HUES48 (cell line): ENCODE measurements at regions not wholly inside any gene's neighbourhood (a gene's known extent, or its start where the extent isn't known, plus 50 kb on each side); places are given as distances from the start of the nearest gene placed in this dataset.
"Not testable (repeated sequence)": the region's sequence is repeated elsewhere in the genome, so short reads cannot be mapped to it uniquely, and the experiment has no call there.

Source experiments
- H3K27ac ChIP-seq: one replicate; pipeline ENCODE4 v1.7.0; 2013; ENCODE audit warnings: low read depth, low read length, inconsistent platforms
- H3K27me3 ChIP-seq: 2 replicates; pipeline ENCODE4 v1.6.1; 2013; ENCODE audit warnings: mild to moderate bottlenecking, low read length; ENCODE audit not compliant: control insufficient read depth, insufficient read depth
- H3K36me3 ChIP-seq: 2 replicates; pipeline ENCODE4 v1.6.1; 2013; ENCODE audit warnings: low read length; ENCODE audit not compliant: control insufficient read depth, insufficient read depth
- H3K4me1 ChIP-seq: 2 replicates; pipeline ENCODE4 v1.6.1; 2013; ENCODE audit warnings: mild to moderate bottlenecking, low read length; ENCODE audit not compliant: control insufficient read depth, insufficient read depth
- H3K4me3 ChIP-seq: 2 replicates; pipeline ENCODE4 v1.5.1; 2013; ENCODE audit warnings: mild to moderate bottlenecking, low read depth, low read length
- H3K9ac ChIP-seq: 2 replicates; pipeline ENCODE4 v1.6.1; 2013; ENCODE audit warnings: mild to moderate bottlenecking, low read depth, low read length, moderate library complexity
- H3K9me3 ChIP-seq: 2 replicates; pipeline ENCODE4 v1.6.1; 2013; ENCODE audit warnings: low read length; ENCODE audit not compliant: control insufficient read depth, insufficient read depth

DNA sequence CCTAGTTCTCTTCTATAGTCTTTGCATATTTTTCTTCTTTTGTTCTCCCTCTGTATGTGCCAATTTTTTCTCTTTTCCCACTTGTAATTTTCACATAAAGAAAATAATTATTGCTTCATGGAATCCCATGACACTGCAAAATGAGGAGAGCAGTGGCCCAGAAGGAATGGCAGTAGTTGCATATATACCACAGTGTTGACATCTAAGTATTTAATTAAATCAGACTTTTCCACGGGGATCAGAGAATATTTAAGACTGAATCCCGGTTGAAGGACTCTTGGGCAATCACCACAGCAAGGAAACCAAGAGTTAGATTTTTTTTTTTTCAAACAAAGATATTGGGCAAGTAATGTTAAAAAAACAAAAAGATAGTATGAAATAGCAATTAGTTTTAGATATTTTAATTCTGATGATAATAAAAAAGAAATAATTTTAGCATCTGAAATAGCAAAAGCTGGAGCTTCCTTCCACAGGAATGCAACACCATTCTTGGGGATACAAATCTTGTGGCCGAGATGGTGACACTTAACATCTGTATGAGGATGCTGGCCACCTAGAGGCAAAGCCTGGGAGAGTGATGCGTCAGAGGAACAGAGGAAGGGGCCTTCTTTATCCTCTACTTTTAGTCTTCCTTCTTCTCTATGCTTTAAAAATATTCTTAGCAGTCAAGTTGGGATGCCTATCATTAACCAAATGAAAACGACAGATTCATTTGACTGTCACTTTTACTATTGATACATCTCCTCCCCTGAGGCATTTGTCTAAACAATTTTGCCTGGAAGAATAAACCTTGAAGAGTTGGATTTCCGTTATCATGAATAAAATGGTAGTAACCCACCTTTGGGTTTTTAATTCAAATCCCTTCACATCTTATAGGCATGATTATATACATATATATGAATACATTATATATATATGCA lies 356.2 kb downstream of the GJA1 start:
- Histone ChIP-seq H3K27ac (no peak overlapping the region), H3K27me3 (no peaks in the 10 kb centered on the region), H3K9me3 (0 out of 2 replicates have a peak, but pooled peaks cover 3% of the 10 kb centered on the region), H3K4me1 (no peaks in the 10 kb centered on the region), H3K36me3 (no peaks in the 10 kb centered on the region), H3K4me3 (no peak overlapping the region), H3K9ac (no peak overlapping the region)

DNA sequence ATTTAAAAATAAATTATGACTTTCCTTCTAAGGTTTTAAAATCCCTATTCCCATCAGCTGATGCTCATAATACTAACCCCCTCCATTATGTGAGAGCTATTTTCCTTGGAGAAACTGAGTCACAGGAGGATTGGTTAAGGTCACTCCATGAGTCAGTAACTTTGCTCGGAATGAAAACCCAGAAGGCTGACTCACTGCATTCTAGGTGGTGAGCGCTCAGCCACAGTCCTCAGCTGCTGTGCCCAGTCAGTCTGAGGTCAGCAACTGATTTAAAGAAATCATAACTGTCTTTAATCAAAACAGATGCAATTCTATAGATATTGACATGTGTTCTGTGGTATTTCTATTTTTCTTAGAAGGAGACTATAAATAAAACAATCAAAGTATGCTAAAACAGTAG lies 359.2 kb downstream of the GJA1 start:
- H3K27ac ChIP-seq, result no peak overlapping the region
- H3K9me3 ChIP-seq, result peaks cover 19% of the 10 kb centered on the region; the same call in 1 of the 2 replicates
- no peak overlapping the region for H3K4me3 ChIP-seq
- H3K36me3 ChIP-seq, result no peaks in the 10 kb centered on the region
- no peaks in the 10 kb centered on the region for H3K4me1 ChIP-seq
- H3K9ac ChIP-seq, result no peak overlapping the region
- no peaks in the 10 kb centered on the region for H3K27me3 ChIP-seq

DNA sequence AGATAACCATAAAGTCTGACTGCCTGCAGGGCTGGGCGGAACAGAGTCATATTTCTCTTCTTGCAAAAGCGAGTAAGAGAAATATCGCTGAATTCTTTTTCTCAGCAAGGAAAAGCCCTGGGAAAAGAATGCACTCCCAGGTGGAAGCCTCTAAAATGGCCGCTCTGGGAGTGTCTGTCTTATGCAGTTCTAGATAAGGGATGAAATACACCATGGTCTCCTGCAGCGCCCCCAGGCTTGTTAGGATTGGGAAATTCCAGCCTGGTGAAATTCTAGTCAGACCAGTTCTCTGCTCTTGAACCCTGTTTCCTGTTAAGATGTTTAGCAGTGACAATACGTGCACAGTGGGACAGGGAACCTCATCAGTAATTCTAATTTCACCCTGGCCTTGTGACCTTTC lies 362.2 kb downstream of the GJA1 start:
- peaks cover 34% of the 10 kb centered on the region for H3K9me3 ChIP-seq
- H3K4me3 ChIP-seq, H3K9ac ChIP-seq: not testable (repeated sequence)

DNA sequence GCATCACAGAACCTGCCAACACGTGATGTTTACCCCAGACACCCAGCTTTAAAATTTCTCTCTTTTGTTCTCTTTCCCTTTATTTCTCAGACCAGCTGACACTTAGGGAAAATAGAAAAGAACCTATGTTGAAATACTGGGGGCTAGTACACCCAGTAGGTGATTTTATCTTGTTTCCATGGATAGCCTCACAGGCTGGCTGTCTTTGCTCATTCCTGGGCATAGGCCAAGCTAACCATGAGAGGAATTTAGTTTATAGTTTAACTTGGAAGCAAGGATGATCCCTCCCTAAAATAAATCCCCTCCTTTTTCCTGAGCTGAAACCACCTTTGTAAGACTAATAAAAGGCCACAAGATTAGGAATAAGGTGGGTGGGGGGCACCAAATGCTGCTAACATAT lies 362.7 kb downstream of the GJA1 start:
- H3K4me1 ChIP-seq, result not testable (repeated sequence)

More for the DNA sequence above, 362.2 kb downstream of the GJA1 start:
- H3K36me3 ChIP-seq, H3K27ac ChIP-seq, H3K27me3 ChIP-seq, H3K4me1 ChIP-seq: not testable (repeated sequence)

DNA sequence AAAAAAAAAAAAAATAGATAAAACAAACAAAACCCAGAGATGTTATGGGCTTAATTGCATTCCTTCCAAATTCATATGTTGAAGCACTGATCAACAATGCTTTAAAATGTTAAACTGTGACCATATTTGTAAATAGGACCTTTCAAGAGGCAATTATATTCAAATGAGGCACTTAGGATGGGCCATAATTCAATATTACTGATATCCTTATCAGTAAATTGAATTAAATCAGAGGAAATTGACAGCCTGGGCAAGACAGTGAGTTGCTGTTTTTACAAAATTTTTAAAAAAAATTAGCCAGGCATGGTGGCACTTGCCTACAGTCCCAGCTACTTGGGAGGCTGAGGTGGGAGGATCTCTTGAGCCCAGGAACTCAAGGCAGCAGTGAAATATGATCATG lies 364.1 kb downstream of the GJA1 start:
- H3K36me3 ChIP-seq, result no peaks in the 10 kb centered on the region
- H3K9ac ChIP-seq, result no peak overlapping the region
- H3K27me3 ChIP-seq, result no peaks in the 10 kb centered on the region
- peaks cover 34% of the 10 kb centered on the region for H3K9me3 ChIP-seq
- H3K4me1 ChIP-seq, result no peaks in the 10 kb centered on the region
- no peak overlapping the region for H3K4me3 ChIP-seq
- H3K27ac ChIP-seq, result no peak overlapping the region

More for the DNA sequence above, 362.7 kb downstream of the GJA1 start:
- not testable (repeated sequence) for H3K36me3 ChIP-seq, H3K9ac ChIP-seq, H3K27ac ChIP-seq, H3K4me3 ChIP-seq, H3K27me3 ChIP-seq
- peaks cover 34% of the 10 kb centered on the region for H3K9me3 ChIP-seq

DNA sequence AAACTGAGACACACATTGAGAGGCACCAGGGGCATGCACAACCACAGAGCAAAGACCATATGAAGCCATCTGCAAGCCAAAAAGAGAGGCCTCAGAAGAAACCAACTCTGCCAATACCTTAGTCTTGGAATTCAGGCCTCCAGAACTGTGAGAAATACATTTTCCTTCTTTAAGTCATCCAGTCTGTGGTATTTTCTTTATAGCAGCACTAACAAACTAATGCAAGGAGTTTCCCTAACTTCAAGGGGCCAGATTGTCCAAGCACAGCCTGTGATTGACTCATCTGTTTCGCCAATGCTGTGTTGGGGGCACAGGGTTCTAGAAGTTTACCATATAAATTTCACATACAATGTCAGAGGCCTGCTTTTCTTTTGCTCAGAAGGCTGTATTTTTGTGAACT lies 364.6 kb downstream of the GJA1 start:
- H3K27me3 ChIP-seq, result no peaks in the 10 kb centered on the region
- no peak overlapping the region for H3K27ac ChIP-seq
- H3K36me3 ChIP-seq, result no peaks in the 10 kb centered on the region
- H3K9ac ChIP-seq, result no peak overlapping the region
- no peak overlapping the region for H3K4me3 ChIP-seq
- no peaks in the 10 kb centered on the region for H3K4me1 ChIP-seq
- peaks cover 34% of the 10 kb centered on the region for H3K9me3 ChIP-seq

DNA sequence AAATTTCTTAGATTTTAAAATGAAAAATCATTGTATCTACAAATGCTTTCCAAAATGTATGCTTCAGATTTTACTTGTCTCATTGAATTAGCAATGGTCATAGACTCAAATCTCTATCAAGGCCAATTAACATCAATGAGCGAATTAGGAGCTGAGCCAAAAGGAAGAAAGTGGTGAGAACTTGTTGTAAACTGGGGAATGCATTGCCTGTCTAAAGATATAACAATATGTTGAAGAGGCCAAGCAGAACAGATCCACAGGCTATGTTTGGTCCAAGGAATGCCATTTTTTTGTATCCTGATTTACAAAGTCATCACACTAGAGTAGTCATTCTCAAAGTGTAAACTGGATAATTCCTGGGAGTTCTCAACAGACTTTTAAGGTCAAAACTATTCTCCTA lies 370.7 kb downstream of the GJA1 start:
- Histone ChIP-seq H3K4me3 (no peak overlapping the region), H3K27ac (no peak overlapping the region), H3K27me3 (no peaks in the 10 kb centered on the region), H3K36me3 (no peaks in the 10 kb centered on the region), H3K4me1 (no peaks in the 10 kb centered on the region), H3K9me3 (peaks cover 10% of the 10 kb centered on the region; the same call in 1 of the 2 replicates), H3K9ac (no peak overlapping the region)

DNA sequence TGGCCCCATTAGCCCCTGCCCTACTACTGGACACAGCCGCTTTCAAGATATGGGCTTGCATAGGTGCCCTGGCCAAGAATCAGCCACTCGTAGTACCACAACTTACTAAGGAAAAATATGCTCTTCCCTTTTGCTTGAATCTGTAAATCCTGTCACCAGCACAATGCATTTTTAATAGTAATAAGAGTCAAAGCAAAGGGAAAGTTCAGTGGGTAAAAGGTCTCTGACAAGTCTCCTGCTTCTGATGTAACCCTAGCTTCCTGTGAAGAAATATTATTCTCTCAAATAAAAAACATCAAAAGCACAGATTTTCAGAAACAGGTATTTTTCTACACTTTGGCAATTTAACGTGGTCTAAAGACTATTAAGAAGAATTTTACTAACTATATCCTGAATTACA lies 373.8 kb downstream of the GJA1 start:
- no peak overlapping the region for H3K4me3 ChIP-seq
- H3K27ac ChIP-seq, result no peak overlapping the region
- no peaks in the 10 kb centered on the region for H3K36me3 ChIP-seq
- no peak overlapping the region for H3K9ac ChIP-seq
- H3K27me3 ChIP-seq, result no peaks in the 10 kb centered on the region
- H3K4me1 ChIP-seq, result no peaks in the 10 kb centered on the region
- peaks cover 6% of the 10 kb centered on the region; the same call in 1 of the 2 replicates for H3K9me3 ChIP-seq

DNA sequence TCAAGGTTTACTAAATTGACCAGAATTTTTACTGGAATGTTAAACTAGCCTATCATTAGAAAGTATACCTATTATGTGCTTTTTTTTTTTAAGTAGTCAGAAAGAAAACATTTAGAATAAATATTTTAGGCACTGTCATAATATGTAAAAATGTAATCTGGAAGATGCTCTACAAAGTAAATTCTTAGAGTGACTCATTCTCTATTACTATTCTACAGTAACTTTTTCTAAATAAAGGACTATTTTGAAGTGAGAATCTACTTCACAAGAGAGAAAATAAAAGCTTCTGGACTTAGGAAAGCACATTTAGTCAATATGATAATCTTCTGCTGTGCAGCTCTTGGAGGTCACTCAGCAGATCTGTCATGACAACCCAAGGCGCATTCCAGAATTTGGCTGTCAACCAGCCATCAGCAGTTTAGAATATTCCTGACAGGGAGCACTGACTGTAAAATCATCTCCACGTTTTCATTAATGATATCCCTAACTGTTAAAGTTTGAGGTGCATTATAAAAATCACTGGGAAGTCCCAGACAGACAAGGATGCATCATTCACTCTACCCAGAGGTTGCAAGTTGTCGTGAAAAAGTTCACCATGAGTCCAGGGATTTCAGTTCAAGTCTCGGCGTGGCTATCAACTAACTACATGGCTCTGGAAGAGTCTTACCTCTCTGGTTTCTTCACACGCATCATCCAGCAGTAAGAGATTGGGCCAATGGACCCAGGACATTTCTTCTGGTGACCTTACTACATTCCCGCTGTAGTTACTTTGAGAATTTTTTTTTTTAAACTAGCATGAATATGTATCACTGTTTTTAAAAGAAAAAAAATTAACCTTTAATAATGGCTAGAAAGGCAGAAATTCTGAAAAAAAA lies 374.9 kb downstream of the GJA1 start:
- H3K27me3 ChIP-seq, result no peaks in the 10 kb centered on the region
- no peak overlapping the region for H3K9ac ChIP-seq
- no peaks in the 10 kb centered on the region for H3K36me3 ChIP-seq
- peaks cover 6% of the 10 kb centered on the region; the same call in 1 of the 2 replicates for H3K9me3 ChIP-seq
- no peaks in the 10 kb centered on the region for H3K4me1 ChIP-seq
- no peak overlapping the region for H3K27ac ChIP-seq
- H3K4me3 ChIP-seq, result no peak overlapping the region

DNA sequence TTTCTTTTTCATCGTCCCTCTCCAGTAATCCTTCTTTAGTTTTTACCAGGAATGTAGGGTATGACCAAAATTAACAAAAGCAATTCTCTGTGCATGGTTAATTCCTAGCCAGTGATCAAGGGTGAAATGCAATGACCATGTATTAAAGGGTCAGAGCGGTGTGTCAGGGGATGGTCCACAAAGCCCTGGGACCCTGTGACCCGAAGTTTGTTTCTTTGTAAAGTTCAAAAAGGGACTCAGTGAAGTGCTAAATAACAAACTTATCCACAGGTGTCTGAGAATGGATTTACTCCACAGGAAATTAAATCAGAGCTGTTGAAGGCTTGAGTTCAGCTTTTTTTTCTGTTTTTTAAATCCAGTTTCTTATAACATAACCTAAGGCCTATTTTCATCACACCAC lies 375.7 kb downstream of the GJA1 start:
- H3K9me3 ChIP-seq, result peaks cover 6% of the 10 kb centered on the region; the same call in 1 of the 2 replicates
- no peaks in the 10 kb centered on the region for H3K4me1 ChIP-seq
- H3K27ac ChIP-seq, result no peak overlapping the region
- no peaks in the 10 kb centered on the region for H3K36me3 ChIP-seq
- H3K4me3 ChIP-seq, result no peak overlapping the region
- H3K9ac ChIP-seq, result no peak overlapping the region
- no peaks in the 10 kb centered on the region for H3K27me3 ChIP-seq

DNA sequence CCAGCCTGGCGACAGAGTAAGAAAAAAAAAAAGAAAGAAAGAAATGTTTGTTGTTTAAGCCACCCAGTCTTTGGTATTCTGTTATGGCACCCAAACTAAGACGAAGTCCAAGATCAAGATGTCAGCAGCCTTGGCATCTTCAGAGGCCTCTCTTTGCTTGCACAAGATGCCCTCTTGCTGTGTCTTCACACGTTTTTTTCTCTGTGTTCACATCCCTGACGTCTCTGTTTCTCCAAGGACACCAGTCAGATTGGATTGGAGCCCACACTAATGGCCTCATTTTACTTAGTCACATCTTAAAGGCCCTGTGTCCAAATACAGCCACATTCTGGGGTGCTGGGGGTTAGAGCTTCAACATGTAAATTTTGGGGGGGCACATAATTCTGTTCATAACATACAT lies 380.9 kb downstream of the GJA1 start:
- no peak overlapping the region for H3K27ac ChIP-seq
- peaks cover 18% of the 10 kb centered on the region for H3K9me3 ChIP-seq
- H3K27me3 ChIP-seq, result no peaks in the 10 kb centered on the region
- H3K36me3 ChIP-seq, result no peaks in the 10 kb centered on the region
- no peak overlapping the region for H3K9ac ChIP-seq
- H3K4me1 ChIP-seq, result no peaks in the 10 kb centered on the region
- H3K4me3 ChIP-seq, result no peak overlapping the region
